ENCODE measurements at regions not wholly inside any gene's neighbourhood (a gene's known extent, or its start where the extent isn't known, plus 50 kb on each side); places are given as distances from the start of the nearest gene placed in this dataset.

DNA sequence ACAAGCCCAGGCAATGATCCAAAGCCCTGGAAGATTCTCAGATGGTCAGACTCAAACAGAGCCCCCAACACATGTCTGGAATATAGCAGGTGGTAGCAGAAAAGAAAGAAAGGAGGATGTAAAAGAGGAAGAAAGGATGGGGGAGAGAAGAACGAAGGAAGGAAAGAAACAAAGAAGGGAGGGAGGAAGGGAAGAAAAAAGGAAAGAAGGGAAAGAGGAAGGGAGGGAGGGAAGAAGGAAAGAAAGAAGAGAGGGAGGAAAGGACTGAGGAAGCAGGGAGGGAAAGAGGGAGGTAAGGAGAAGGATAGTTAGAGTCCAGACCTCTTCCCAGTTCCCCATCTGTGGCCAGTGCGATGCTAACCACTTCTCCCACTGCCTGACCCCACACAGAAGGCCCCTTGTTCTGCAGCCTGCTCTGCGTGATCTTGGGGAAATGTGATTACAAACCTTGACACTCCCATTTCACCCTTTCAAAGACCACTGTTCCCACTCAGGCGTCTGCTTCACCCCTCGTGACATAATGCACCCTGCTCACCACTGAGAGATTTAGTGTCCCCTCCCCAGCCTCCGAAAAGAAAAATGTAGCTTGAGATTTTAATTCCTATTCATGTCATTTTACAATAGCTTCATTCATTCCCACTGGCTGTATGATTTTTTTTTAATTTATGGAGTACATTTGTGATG is 357.9 kb downstream of the BCL11B start:
- no peak for TF ChIP-seq EP300 (IDR thresholded peaks at IDR 0.05; ENCODE audit: borderline replicate concordance)
- TF ChIP-seq, protein P1, sequence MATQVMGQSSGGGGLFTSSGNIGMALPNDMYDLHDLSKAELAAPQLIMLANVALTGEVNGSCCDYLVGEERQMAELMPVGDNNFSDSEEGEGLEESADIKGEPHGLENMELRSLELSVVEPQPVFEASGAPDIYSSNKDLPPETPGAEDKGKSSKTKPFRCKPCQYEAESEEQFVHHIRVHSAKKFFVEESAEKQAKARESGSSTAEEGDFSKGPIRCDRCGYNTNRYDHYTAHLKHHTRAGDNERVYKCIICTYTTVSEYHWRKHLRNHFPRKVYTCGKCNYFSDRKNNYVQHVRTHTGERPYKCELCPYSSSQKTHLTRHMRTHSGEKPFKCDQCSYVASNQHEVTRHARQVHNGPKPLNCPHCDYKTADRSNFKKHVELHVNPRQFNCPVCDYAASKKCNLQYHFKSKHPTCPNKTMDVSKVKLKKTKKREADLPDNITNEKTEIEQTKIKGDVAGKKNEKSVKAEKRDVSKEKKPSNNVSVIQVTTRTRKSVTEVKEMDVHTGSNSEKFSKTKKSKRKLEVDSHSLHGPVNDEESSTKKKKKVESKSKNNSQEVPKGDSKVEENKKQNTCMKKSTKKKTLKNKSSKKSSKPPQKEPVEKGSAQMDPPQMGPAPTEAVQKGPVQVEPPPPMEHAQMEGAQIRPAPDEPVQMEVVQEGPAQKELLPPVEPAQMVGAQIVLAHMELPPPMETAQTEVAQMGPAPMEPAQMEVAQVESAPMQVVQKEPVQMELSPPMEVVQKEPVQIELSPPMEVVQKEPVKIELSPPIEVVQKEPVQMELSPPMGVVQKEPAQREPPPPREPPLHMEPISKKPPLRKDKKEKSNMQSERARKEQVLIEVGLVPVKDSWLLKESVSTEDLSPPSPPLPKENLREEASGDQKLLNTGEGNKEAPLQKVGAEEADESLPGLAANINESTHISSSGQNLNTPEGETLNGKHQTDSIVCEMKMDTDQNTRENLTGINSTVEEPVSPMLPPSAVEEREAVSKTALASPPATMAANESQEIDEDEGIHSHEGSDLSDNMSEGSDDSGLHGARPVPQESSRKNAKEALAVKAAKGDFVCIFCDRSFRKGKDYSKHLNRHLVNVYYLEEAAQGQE (IDR thresholded peaks at IDR 0.05; ENCODE audit: low read depth), result no peak
- TF ChIP-seq NFIC (IDR thresholded peaks at IDR 0.05), result no peak
- TF ChIP-seq CREB1 (IDR thresholded peaks at IDR 0.05; ENCODE audit: low read depth), result no peak
- no peak for TF ChIP-seq FOXM1 (IDR thresholded peaks at IDR 0.05; ENCODE audit: borderline replicate concordance, low read depth)
- no peak for TF ChIP-seq EGR1 (IDR thresholded peaks at IDR 0.05)
- TF ChIP-seq, protein P2, sequence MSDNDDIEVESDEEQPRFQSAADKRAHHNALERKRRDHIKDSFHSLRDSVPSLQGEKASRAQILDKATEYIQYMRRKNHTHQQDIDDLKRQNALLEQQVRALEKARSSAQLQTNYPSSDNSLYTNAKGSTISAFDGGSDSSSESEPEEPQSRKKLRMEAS (IDR thresholded peaks at IDR 0.05), result no peak
- no peak for TF ChIP-seq TAF1 (IDR thresholded peaks at IDR 0.05; ENCODE audit: low read depth)
- TF ChIP-seq TEAD4 (IDR thresholded peaks at IDR 0.05), result no peak
- no peak for TF ChIP-seq TCF12 (IDR thresholded peaks at IDR 0.05; ENCODE audit: low read depth)
- TF ChIP-seq YY1 (IDR thresholded peaks at IDR 0.05; ENCODE audit: low read depth), result no peak
- TF ChIP-seq RAD21 (IDR thresholded peaks at IDR 0.05; ENCODE audit: low read depth), result no peak
- TF ChIP-seq, protein P3, sequence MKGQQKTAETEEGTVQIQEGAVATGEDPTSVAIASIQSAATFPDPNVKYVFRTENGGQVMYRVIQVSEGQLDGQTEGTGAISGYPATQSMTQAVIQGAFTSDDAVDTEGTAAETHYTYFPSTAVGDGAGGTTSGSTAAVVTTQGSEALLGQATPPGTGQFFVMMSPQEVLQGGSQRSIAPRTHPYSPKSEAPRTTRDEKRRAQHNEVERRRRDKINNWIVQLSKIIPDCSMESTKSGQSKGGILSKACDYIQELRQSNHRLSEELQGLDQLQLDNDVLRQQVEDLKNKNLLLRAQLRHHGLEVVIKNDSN (IDR thresholded peaks at IDR 0.05), result no peak
- no peak for TF ChIP-seq ZBTB7A (IDR thresholded peaks at IDR 0.05; ENCODE audit: low read depth)
- no peak for TF ChIP-seq CEBPB (IDR thresholded peaks at IDR 0.05)

DNA sequence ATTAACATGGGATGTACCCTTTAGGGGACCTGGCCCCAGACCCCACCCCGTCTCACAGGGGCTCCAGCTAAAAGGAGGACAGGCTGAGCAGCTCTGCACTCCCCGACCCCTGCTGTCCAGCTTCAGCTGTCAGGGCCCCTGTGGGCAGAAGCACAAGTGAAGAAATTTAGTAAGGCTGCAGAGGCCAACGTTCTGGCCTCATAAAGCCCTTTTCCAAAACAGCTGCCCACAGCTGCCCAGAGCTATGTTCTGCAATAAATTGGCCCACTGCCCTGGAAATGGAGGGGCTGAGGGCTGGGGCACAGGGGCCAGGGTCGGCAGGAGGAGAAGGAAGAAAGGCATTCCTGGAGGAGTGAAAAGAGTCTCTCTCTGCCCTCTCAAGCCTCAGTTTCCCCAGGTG is 357.1 kb downstream of the BCL11B start:
- TF ChIP-seq YY1 (IDR thresholded peaks at IDR 0.05; ENCODE audit: low read depth), result no peak
- TF ChIP-seq ZBTB7A (IDR thresholded peaks at IDR 0.05; ENCODE audit: low read depth), result no peak
- no peak for TF ChIP-seq EP300 (IDR thresholded peaks at IDR 0.05; ENCODE audit: borderline replicate concordance)
- no peak for TF ChIP-seq TEAD4 (IDR thresholded peaks at IDR 0.05)
- TF ChIP-seq, protein P2 (IDR thresholded peaks at IDR 0.05), result no peak
- no peak for TF ChIP-seq EGR1 (IDR thresholded peaks at IDR 0.05)
- TF ChIP-seq TCF12 (IDR thresholded peaks at IDR 0.05; ENCODE audit: low read depth), result no peak
- no peak for TF ChIP-seq CREB1 (IDR thresholded peaks at IDR 0.05; ENCODE audit: low read depth)
- no peak for TF ChIP-seq RAD21 (IDR thresholded peaks at IDR 0.05; ENCODE audit: low read depth)
- no peak for TF ChIP-seq TAF1 (IDR thresholded peaks at IDR 0.05; ENCODE audit: low read depth)
- TF ChIP-seq CEBPB (IDR thresholded peaks at IDR 0.05), result no peak
- TF ChIP-seq, protein P1 (IDR thresholded peaks at IDR 0.05; ENCODE audit: low read depth), result no peak
- TF ChIP-seq FOXM1 (IDR thresholded peaks at IDR 0.05; ENCODE audit: borderline replicate concordance, low read depth), result no peak
- TF ChIP-seq NFIC (IDR thresholded peaks at IDR 0.05), result no peak
- TF ChIP-seq, protein P3 (IDR thresholded peaks at IDR 0.05), result no peak

DNA sequence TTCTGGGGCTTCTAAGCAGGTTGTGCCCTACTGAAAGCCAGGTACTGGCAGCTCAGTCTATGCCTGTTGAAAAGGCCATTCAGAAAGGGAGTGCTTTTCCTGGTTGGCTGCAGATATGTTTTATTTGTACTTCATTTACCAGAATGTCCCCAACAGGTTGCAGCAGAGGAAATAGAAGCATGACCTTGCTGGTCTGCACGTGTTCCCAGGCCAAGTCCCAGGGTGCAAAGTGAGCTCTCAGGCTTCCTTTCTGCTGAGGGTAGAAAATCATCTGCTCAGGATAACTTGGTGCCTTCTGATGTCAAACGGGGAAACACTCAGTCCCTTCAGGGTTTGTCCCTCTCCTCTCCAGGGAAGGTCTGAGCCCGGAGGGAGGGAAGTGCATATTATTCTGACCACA is 356.4 kb downstream of the BCL11B start:
- TF ChIP-seq, protein P3 (IDR thresholded peaks at IDR 0.05), result no peak
- TF ChIP-seq YY1 (IDR thresholded peaks at IDR 0.05; ENCODE audit: low read depth) (no peak), CREB1 (IDR thresholded peaks at IDR 0.05; ENCODE audit: low read depth) (no peak), TCF12 (IDR thresholded peaks at IDR 0.05; ENCODE audit: low read depth) (no peak), EP300 (IDR thresholded peaks at IDR 0.05; ENCODE audit: borderline replicate concordance) (no peak), RAD21 (IDR thresholded peaks at IDR 0.05; ENCODE audit: low read depth) (no peak), TEAD4 (IDR thresholded peaks at IDR 0.05) (no peak), EGR1 (IDR thresholded peaks at IDR 0.05) (no peak), CEBPB (IDR thresholded peaks at IDR 0.05) (no peak), ZBTB7A (IDR thresholded peaks at IDR 0.05; ENCODE audit: low read depth) (no peak), NFIC (IDR thresholded peaks at IDR 0.05) (no peak), FOXM1 (IDR thresholded peaks at IDR 0.05; ENCODE audit: borderline replicate concordance, low read depth) (no peak), TAF1 (IDR thresholded peaks at IDR 0.05; ENCODE audit: low read depth) (no peak)
- TF ChIP-seq, protein P2 (IDR thresholded peaks at IDR 0.05), result no peak
- TF ChIP-seq, protein P1 (IDR thresholded peaks at IDR 0.05; ENCODE audit: low read depth), result no peak
